GM13976 (cell line): ENCODE measurements at regions not wholly inside any gene's neighbourhood (a gene's known extent, or its start where the extent isn't known, plus 50 kb on each side); places are given as distances from the start of the nearest gene placed in this dataset.

ENCODE experiments used
- DNase-seq: peaks from one replicate; pipeline ENCODE4 v3.0.0; 2012; ENCODE audit warnings: low spot score
- CTCF ChIP-seq: IDR thresholded peaks from 2 replicates; pipeline ENCODE4 v1.5.1; 2012; ENCODE audit warnings: borderline replicate concordance, mild to moderate bottlenecking; ENCODE audit not compliant: insufficient read depth; ENCODE audit errors: extremely low read depth, missing control alignments, control extremely low read depth
- in situ Hi-C: fragments of 300-500 bp; cut with MboI; formaldehyde crosslinking; loops from one replicate; pipeline ENCODE4 v1.12.0; 2022; ENCODE audit warnings: low sequenced_read_pairs, mixed read lengths, inconsistent platforms; ENCODE audit not compliant: unreplicated experiment

- in situ Hi-C loops: no loop called here
- DNase-seq: no peak
- no peak for TF ChIP-seq CTCF
Measured at GRCh38 chr4:26039639-26040359, 125.8 kb downstream of the SMIM20 start.

- no peak for DNase-seq
- in situ Hi-C loops: no loop called here
Measured at GRCh38 chr4:26044524-26044923, 130.5 kb downstream of the SMIM20 start.

GRCh38 chr4:26044983-26045382, 131.0 kb downstream of the SMIM20 start:
- in situ Hi-C loops: no loop called here
- no peak for DNase-seq
- no peak for TF ChIP-seq CTCF

More at GRCh38 chr4:26044524-26044923, 130.5 kb downstream of the SMIM20 start:
- no peak for TF ChIP-seq CTCF

GRCh38 chr4:26047795-26048194, 133.8 kb downstream of the SMIM20 start:
- no peak for TF ChIP-seq CTCF
- no peak for DNase-seq
- in situ Hi-C loops: no loop called here

GRCh38 chr4:26048378-26048882, 134.4 kb downstream of the SMIM20 start:
- no peak for DNase-seq
- no peak for TF ChIP-seq CTCF
- in situ Hi-C loops: no loop called here

GRCh38 chr4:26048950-26049349, 134.9 kb downstream of the SMIM20 start:
- in situ Hi-C loops: no loop called here
- TF ChIP-seq CTCF: no peak
- no peak for DNase-seq
